ENCODE measurements at regions not wholly inside any gene's neighbourhood (a gene's known extent, or its start where the extent isn't known, plus 50 kb on each side); places are given as distances from the start of the nearest gene placed in this dataset.

- Histone ChIP-seq H3F3A (ENCODE audit: insufficient read depth) (no peaks in the 10 kb centered on the region), H3K9me3 (ENCODE audit: insufficient read depth, low read length) (0 out of 2 replicates have a peak, but pooled peaks cover 5% of the 10 kb centered on the region), H2AFZ (ENCODE audit: low read depth, low read length, severe bottlenecking) (no peak overlapping the region), H3K36me3 (ENCODE audit: low read length) (0 out of 2 replicates have a peak, but pooled peaks cover 3% of the 10 kb centered on the region), H3K4me2 (ENCODE audit: low read depth, low read length, poor library complexity, severe bottlenecking) (no peak overlapping the region), H3K9me2 (replicated peaks; ENCODE audit: insufficient read depth, low read length) (no peaks in the 10 kb centered on the region), H3K27ac (ENCODE audit: low read depth, low read length) (no peak overlapping the region), H3K79me2 (ENCODE audit: insufficient read depth, low read length) (no peaks in the 10 kb centered on the region), H4K20me1 (ENCODE audit: low read depth, low read length) (no peaks in the 10 kb centered on the region), H3K9ac (ENCODE audit: low read length) (no peak overlapping the region), H3K27me3 (ENCODE audit: low read length) (no peaks in the 10 kb centered on the region), H3K4me3 (ENCODE audit: insufficient read depth, low read length, poor library complexity, severe bottlenecking) (no peak overlapping the region)
- TF ChIP-seq CTCF (IDR thresholded peaks at IDR 0.05; ENCODE audit: insufficient read depth, low read length, poor library complexity, severe bottlenecking) (no peak), EZH2phosphoT487 (conservative IDR thresholded peaks at IDR 0.05; ENCODE audit: low read length) (no peak)
These were observed 88.7 kb downstream of the IGLL5 start for GRCh38 chr22:22976033-22976922.

GRCh38 chr22:22977479-22978200, 90.0 kb downstream of the IGLL5 start:
- Histone ChIP-seq H3K4me3 (ENCODE audit: insufficient read depth, low read length, poor library complexity, severe bottlenecking) (no peak overlapping the region), H3K79me2 (ENCODE audit: insufficient read depth, low read length) (no peaks in the 10 kb centered on the region), H3K9me2 (replicated peaks; ENCODE audit: insufficient read depth, low read length) (no peaks in the 10 kb centered on the region), H3K27me3 (ENCODE audit: low read length) (no peaks in the 10 kb centered on the region), H3K9ac (ENCODE audit: low read length) (no peak overlapping the region), H4K20me1 (ENCODE audit: low read depth, low read length) (no peaks in the 10 kb centered on the region), H3F3A (ENCODE audit: insufficient read depth) (no peaks in the 10 kb centered on the region), H3K4me2 (ENCODE audit: low read depth, low read length, poor library complexity, severe bottlenecking) (no peak overlapping the region), H2AFZ (ENCODE audit: low read depth, low read length, severe bottlenecking) (no peak overlapping the region), H3K36me3 (ENCODE audit: low read length) (0 out of 2 replicates have a peak, but pooled peaks cover 3% of the 10 kb centered on the region), H3K9me3 (ENCODE audit: insufficient read depth, low read length) (peaks cover 18% of the 10 kb centered on the region; the same call in 1 of the 2 replicates), H3K27ac (ENCODE audit: low read depth, low read length) (no peak overlapping the region)
- TF ChIP-seq CTCF (IDR thresholded peaks at IDR 0.05; ENCODE audit: insufficient read depth, low read length, poor library complexity, severe bottlenecking), result no peak
- TF ChIP-seq EZH2phosphoT487 (conservative IDR thresholded peaks at IDR 0.05; ENCODE audit: low read length), result no peak

- no peaks in the 10 kb centered on the region for H4K20me1 ChIP-seq (ENCODE audit: low read depth, low read length)
- H3K9me2 ChIP-seq (replicated peaks; ENCODE audit: insufficient read depth, low read length), result no peaks in the 10 kb centered on the region
- no peak overlapping the region for H3K4me2 ChIP-seq (ENCODE audit: low read depth, low read length, poor library complexity, severe bottlenecking)
- H2AFZ ChIP-seq (ENCODE audit: low read depth, low read length, severe bottlenecking), result no peak overlapping the region
- H3K27me3 ChIP-seq (ENCODE audit: low read length), result no peaks in the 10 kb centered on the region
- H3K9ac ChIP-seq (ENCODE audit: low read length), result no peak overlapping the region
- H3K27ac ChIP-seq (ENCODE audit: low read depth, low read length), result no peak overlapping the region
- H3K9me3 ChIP-seq (ENCODE audit: insufficient read depth, low read length), result peaks cover 21% of the 10 kb centered on the region; the same call in 1 of the 2 replicates
- no peak for TF ChIP-seq EZH2phosphoT487 (conservative IDR thresholded peaks at IDR 0.05; ENCODE audit: low read length)
- no peak for TF ChIP-seq CTCF (IDR thresholded peaks at IDR 0.05; ENCODE audit: insufficient read depth, low read length, poor library complexity, severe bottlenecking)
- H3K36me3 ChIP-seq (ENCODE audit: low read length), result 0 out of 2 replicates have a peak, but pooled peaks cover 6% of the 10 kb centered on the region
- H3K4me3 ChIP-seq (ENCODE audit: insufficient read depth, low read length, poor library complexity, severe bottlenecking), result no peak overlapping the region
- no peaks in the 10 kb centered on the region for H3K79me2 ChIP-seq (ENCODE audit: insufficient read depth, low read length)
- H3F3A ChIP-seq (ENCODE audit: insufficient read depth), result no peaks in the 10 kb centered on the region
These were observed 91.0 kb downstream of the IGLL5 start for GRCh38 chr22:22978637-22979036.
